Esophagus muscularis mucosa (tissue), 3 donors: ENCODE measurements at regions not wholly inside any gene's neighbourhood (a gene's known extent, or its start where the extent isn't known, plus 50 kb on each side); places are given as distances from the start of the nearest gene placed in this dataset.

Experiments used
- CTCF ChIP-seq, 3 experiments: fragments of 200-600 bp in 2 of 3; fragments of 450-650 bp in 1 of 3; sonication (generic) in 2 of 3; IDR thresholded peaks; one replicate each; pipeline ENCODE4 v1.5.1; 2017 to 2019; ENCODE audit warnings: antibody characterized with exemption in 3 of 3, mild to moderate bottlenecking in 2 of 3, moderate library complexity in 1 of 3
- POLR2A ChIP-seq: fragments of 450-650 bp; IDR thresholded peaks from one replicate; pipeline ENCODE4 v1.6.1; 2017; ENCODE audit warnings: antibody characterized with exemption, moderate library complexity, mild to moderate bottlenecking, low read depth

DNA sequence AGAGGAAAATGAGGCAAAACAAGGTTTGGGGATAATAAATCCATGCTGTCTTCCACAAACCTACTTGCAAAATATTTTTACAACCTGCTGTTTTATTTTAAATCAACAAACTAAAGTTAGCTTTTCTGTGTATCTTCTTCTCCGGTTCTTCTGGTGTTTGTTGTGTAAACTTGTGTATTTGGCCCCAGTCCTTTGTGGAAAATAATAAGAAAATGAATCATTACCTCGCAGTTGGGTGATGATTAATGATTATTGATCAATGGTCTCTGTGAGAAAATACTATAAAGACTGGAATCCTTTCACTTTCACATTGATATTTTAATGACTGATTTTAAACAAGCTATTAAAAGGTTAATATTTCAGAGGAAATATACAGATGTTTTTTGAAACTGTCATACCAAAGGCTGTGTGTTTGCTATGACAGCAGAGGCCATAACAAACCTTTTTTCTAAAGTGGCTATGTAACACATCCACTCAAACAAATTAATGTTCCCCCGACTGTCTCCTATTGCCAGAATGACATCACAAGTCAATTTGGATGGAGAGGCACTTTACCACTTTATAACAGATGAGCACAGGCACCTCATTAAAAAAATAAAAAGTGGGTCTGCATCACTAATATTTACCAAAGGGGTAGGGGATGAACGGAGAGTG is 152.5 kb downstream of the MEX3B start:
- TF ChIP-seq CTCF (IDR thresholded peaks at IDR 0.05) (no peak), POLR2A (no peak)
